ENCODE measurements at regions not wholly inside any gene's neighbourhood (a gene's known extent, or its start where the extent isn't known, plus 50 kb on each side); places are given as distances from the start of the nearest gene placed in this dataset.

GRCh38 chr10:129093641-129094040 is 373.4 kb upstream of the MGMT start:
- TF ChIP-seq POLR2AphosphoS5 (IDR thresholded peaks at IDR 0.05): no peak
- TF ChIP-seq CTCF (IDR thresholded peaks at IDR 0.05): no peak
- no peak for TF ChIP-seq EP300 (IDR thresholded peaks at IDR 0.05)

Data from sigmoid colon (tissue), 4 donors.